Peyer's patch (tissue), 4 donors: ENCODE measurements at regions not wholly inside any gene's neighbourhood (a gene's known extent, or its start where the extent isn't known, plus 50 kb on each side); places are given as distances from the start of the nearest gene placed in this dataset.

Source experiments
- CTCF ChIP-seq, 6 experiments: fragments of 450-650 bp in 4 of 6; fragments of 200-600 bp in 2 of 6; sonication (generic) in 1 of 6; IDR thresholded peaks; one replicate each; pipeline ENCODE4 v1.5.1; 2017 to 2019; ENCODE audit warnings: antibody characterized with exemption in 6 of 6, mild to moderate bottlenecking in 3 of 6, moderate library complexity in 1 of 6
- POLR2A ChIP-seq, 2 donors: fragments of 450-650 bp; IDR thresholded peaks; one replicate each; pipeline ENCODE4 v1.5.1; 2017; ENCODE audit warnings: antibody characterized with exemption in 2 of 2, mild to moderate bottlenecking in 2 of 2, moderate library complexity in 2 of 2

DNA sequence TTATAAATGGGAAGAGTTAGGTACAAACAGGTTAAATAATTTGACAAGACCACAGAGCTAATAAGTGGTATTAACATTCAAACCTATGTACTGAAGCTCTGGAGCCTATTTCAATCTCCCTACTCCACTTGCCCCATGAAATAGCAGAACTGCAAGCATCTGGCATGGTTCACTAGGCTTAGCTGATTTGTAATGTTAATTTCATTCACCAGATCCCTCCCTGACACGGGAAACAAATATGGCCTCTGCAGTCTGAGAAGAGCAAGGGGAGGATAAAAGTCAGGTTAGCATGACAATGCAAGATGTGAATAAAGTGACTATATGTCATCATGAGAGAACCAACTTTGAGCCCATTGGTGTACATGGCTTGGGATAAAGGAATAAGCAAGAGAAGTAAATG is 428.8 kb downstream of the BRINP1 start:
- no peak for TF ChIP-seq CTCF (IDR thresholded peaks at IDR 0.05)
- no peak for TF ChIP-seq POLR2A (IDR thresholded peaks at IDR 0.05)
